ENCODE measurements at regions not wholly inside any gene's neighbourhood (a gene's known extent, or its start where the extent isn't known, plus 50 kb on each side); places are given as distances from the start of the nearest gene placed in this dataset.

- Histone ChIP-seq H3K36me3 (ENCODE audit: control insufficient read depth in 2 of 2, extremely low read depth in 1 of 2, insufficient read depth in 2 of 2, low read length in 2 of 2) (no peaks in the 10 kb centered on the region), H3K9ac (replicated peaks; ENCODE audit: extremely low read depth, insufficient read depth, low read length) (no peak overlapping the region), H3K79me2 (ENCODE audit: control insufficient read depth, insufficient read depth, low read length) (no peaks in the 10 kb centered on the region), H3K4me1 (ENCODE audit: control insufficient read depth, extremely low read depth, insufficient read depth, low read length) (no peaks in the 10 kb centered on the region), H3K27ac (ENCODE audit: insufficient read depth, low read depth, low read length) (no peak overlapping the region), H4K20me1 (replicated peaks; ENCODE audit: control insufficient read depth, extremely low read depth, insufficient read depth, low read length) (no peaks in the 10 kb centered on the region), H2AFZ (ENCODE audit: low read depth, low read length) (no peak overlapping the region), H3K9me3 (replicated peaks; ENCODE audit: control insufficient read depth, insufficient read depth, low read length) (peaks cover 4% of the 10 kb centered on the region), H3K27me3 (ENCODE audit: control insufficient read depth in 2 of 2, insufficient read depth in 2 of 2, low read length in 2 of 2) (no peaks in the 10 kb centered on the region), H3K4me3 (replicated peaks in 1 of 3; ENCODE audit: insufficient read depth in 1 of 3, low read depth in 1 of 3, low read length in 3 of 3) (no peak overlapping the region), H3K9me1 (replicated peaks; ENCODE audit: control insufficient read depth, extremely low read depth, insufficient read depth, low read length) (no peaks in the 10 kb centered on the region), H3K4me2 (ENCODE audit: insufficient read depth, low read length) (no peak overlapping the region)
- DNase-seq (ENCODE audit: low read depth, low spot score) (no peak), FAIRE-seq (no peak)
- CTCF ChIA-PET: no interaction called here
- TF ChIP-seq MAX (IDR thresholded peaks at IDR 0.05; ENCODE audit: insufficient read depth, insufficient read length): no peak
- no peak for TF ChIP-seq GATA2 (IDR thresholded peaks at IDR 0.05; ENCODE audit: insufficient read depth, insufficient read length, low read depth, low read length)
- no peak for TF ChIP-seq FOS (IDR thresholded peaks at IDR 0.05; ENCODE audit: borderline replicate concordance, insufficient read depth, low read length)
- no peak for TF ChIP-seq POLR2A (IDR thresholded peaks at IDR 0.05; ENCODE audit: low read depth, low read length)
- TF ChIP-seq JUN (IDR thresholded peaks at IDR 0.05; ENCODE audit: borderline replicate concordance, insufficient read depth, insufficient read length, low read depth): no peak
- TF ChIP-seq CTCF (IDR thresholded peaks at IDR 0.05; ENCODE audit: extremely low read depth in 1 of 2, insufficient read depth in 1 of 2, low read depth in 1 of 2, low read length in 2 of 2): no peak
- TF ChIP-seq EZH2 (IDR thresholded peaks at IDR 0.05; ENCODE audit: borderline replicate concordance, low read depth, low read length, severe bottlenecking): no peak
- TF ChIP-seq MYC (IDR thresholded peaks at IDR 0.05; ENCODE audit: low read depth, low read length): no peak
- no peak for TF ChIP-seq POLR2AphosphoS5 (IDR thresholded peaks at IDR 0.05; ENCODE audit: insufficient read depth, low read depth, low read length)
- intact Hi-C loops (cut with micrococcal nuclease) (no loop called here), dilution Hi-C loops (cut with MboI; ENCODE audit: extremely low pct_ligation_motif_present, low sequenced_read_pairs) (no loop called here)
- POLR2A ChIA-PET: no interaction called here
- no TSS peak for BruUV-seq (replicated peaks)
These were observed 724.0 kb downstream of the IRX1 start for GRCh38 chr5:4319478-4320128.
